Daoy (cell line): ENCODE measurements at regions not wholly inside any gene's neighbourhood (a gene's known extent, or its start where the extent isn't known, plus 50 kb on each side); places are given as distances from the start of the nearest gene placed in this dataset.
A peak's percentile ranks its signal among the peaks of the same experiment; 100 is the strongest.
"Not testable (repeated sequence)": the region's sequence is repeated elsewhere in the genome, so short reads cannot be mapped to it uniquely, and the experiment has no call there.

Source experiments
- DNase-seq: peaks from one replicate; pipeline ENCODE4 v3.0.0-alpha.2; 2015; ENCODE audit warnings: low read depth

- peak; percentile 33 for DNase-seq
Measured at GRCh38 chr3:28575746-28576613, 227.4 kb upstream of the AZI2 start.

- DNase-seq: peak; percentile 4
Measured at GRCh38 chr3:28576614-28577200, 228.1 kb upstream of the AZI2 start.

- no peak for DNase-seq
Measured at GRCh38 chr3:28577941-28578500, 229.4 kb upstream of the AZI2 start.

DNA sequence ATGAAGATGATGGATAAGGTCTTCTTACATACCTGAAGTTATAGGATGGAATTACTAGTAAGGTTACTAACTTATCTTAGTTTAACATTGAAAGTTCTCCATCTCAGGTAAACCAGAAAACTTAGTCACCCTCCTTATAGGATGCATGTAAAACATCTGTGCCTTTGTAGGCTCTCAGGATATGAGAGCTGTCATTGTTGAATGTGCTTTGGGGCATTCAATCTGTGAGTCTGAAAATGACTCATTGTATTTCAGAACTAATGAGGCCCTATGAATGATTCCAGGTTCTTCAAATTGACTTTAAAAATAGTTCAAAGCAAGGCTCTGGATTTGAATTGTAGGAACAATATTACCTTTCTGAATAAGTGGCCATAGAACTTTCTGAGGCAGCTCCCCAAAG, 237.7 kb upstream of the AZI2 start:
- peak; percentile 4 for DNase-seq

DNA sequence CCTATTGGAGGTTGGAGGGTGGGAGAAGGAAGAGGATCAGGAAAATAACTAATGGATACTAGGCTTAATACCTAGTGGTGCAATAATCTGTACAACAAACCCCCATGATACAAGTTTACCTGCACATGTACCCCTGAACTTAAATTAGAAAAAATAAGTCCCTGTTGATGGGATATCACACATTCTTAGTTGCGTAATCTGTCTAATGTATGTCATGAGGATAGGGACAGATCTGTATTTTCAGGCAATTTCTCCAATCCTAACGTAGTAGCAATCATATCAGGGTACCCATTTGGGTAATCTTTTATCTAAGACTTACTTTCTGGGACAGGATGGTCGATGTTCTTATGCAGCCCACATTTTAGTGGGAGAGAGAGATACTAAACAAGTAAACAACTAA, 239.1 kb upstream of the AZI2 start:
- no peak for DNase-seq

GRCh38 chr3:28590216-28590615, 241.6 kb upstream of the AZI2 start:
- peak; percentile 54 for DNase-seq

DNA sequence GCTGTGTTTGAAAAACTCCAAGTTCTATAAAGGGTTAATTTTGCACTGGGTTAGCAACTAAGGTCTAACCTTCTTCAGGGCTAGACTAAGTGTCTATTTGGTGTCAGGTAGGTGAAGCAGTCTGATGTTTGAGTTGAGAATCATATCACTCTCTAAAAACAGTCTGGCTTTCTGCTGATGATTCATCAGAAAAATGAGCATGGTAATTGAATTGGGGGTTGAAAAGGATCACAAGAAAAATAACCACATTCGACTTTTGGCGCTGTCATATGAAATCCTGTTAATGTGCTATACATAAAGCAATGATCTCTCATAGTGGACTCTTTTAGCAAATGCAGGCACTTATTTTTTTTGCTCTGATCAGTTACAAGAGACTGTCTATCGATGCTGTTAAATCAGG, 242.2 kb upstream of the AZI2 start:
- DNase-seq: peak; percentile 20

- peak; percentile 17 for DNase-seq
Measured at GRCh38 chr3:28595372-28595771, 246.7 kb upstream of the AZI2 start.

GRCh38 chr3:28597452-28597851, 248.8 kb upstream of the AZI2 start:
- DNase-seq: no peak

GRCh38 chr3:28598165-28598564, 249.5 kb upstream of the AZI2 start:
- no peak for DNase-seq

GRCh38 chr3:28601291-28601690, 252.7 kb upstream of the AZI2 start:
- DNase-seq: no peak

- no peak for DNase-seq
Measured at GRCh38 chr3:28606283-28606682, 257.7 kb upstream of the AZI2 start.

DNA sequence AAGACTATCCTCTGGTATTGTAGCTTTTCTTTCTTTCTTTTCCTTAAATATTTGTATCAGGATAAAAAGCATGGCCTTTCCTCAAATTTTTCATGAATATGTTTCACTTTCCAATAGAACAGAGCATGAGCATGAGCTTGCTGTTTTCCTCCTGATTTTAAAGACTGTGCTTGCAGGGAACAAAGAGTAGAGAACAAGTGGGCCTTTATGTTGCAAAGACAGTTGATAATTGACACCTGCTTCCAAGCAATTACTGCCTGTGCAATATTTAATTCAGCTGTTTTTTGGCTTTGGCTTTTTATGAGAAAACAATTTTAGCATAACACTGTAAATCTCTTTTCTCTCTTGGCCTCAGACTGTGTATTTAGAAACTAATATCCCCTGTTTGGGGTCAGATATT, 263.6 kb upstream of the AZI2 start:
- no peak for DNase-seq

GRCh38 chr3:28613511-28614106, 265.0 kb upstream of the AZI2 start:
- DNase-seq: no peak

- no peak for DNase-seq
Measured at GRCh38 chr3:28615071-28615470, 266.4 kb upstream of the AZI2 start.

DNA sequence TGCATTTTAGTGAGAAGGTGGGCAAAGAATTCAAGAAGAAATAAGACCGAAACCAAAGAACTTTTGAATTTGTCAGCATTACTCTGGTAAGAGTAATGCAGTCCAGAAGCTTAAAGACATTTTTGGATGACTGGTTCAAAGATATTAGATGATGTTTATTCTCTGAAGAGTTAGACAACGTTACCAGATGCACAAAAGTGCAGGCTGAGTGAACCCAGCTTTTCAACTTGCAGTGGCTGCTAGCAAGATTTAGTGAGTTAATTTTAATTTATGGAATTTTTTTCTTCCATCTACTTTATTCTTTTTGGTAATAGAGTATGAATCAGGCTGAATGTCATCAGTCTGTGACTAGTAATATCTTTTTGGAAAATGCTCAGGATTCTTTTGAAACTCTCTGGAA, 267.3 kb upstream of the AZI2 start:
- DNase-seq: no peak

- DNase-seq: no peak
Measured at GRCh38 chr3:28617821-28618220, 269.2 kb upstream of the AZI2 start.

GRCh38 chr3:28623106-28623505, 274.5 kb upstream of the AZI2 start:
- no peak for DNase-seq

DNA sequence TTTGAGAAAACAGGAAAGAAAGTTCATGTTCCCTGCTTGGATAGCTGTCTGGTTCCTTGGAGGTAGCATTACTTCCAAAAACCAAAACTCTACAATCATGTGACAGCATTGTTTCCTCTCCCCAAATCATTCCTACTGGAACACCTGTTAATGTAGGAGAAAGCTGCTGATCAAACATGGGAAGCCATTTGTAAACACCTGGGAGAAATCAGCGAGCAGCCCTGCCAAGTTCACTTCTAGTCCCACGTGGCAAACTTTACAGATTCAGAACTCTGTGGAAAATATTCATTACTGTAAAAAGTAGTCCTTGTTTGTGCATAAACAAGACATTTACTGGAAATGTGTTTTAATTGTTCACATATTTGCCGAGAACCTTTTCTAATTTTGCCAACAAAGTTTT, 275.5 kb upstream of the AZI2 start:
- DNase-seq: no peak

DNA sequence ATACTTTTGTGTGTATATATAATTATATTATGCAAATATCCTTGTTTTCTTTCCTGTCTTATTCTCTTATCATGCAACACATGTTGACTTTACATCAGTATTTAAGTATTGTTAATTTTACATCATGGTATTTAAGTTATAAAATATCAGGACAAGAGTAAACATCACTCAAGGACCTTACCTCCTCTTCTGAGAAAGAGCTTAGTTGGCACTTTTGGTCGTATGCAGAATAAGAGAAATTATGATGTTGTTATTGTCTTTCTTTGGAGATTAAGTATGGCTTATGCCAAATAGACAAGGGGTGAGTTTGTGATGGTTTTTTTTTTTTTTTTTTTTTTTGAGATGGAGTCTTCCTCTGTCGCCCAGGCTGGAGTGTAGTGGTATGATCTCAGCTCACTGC, 279.2 kb upstream of the AZI2 start:
- not testable (repeated sequence) for DNase-seq

- no peak for DNase-seq
Measured at GRCh38 chr3:28634019-28634418, 285.4 kb upstream of the AZI2 start.

GRCh38 chr3:28637742-28638141, 289.1 kb upstream of the AZI2 start:
- no peak for DNase-seq

DNA sequence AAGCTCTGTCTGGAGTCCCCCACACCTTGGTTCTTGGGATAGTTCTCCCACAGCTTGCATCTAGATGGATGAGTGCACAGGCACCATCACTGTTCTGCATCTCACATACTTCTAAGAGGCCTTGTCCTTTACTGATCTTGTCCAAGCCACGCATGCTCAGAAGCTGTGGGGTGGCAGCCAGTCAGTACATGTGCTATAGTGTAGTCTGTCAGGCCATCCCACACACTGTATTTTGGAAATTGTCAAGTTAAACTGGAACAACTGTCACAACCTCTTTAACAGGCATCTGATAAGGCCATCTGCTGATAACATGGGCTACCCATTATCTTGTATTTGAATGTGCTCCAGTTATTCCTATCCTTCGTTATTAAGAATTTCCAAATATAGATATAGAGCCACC, 296.5 kb upstream of the AZI2 start:
- DNase-seq: no peak
